HL-60 (cell line): ENCODE measurements at regions not wholly inside any gene's neighbourhood (a gene's known extent, or its start where the extent isn't known, plus 50 kb on each side); places are given as distances from the start of the nearest gene placed in this dataset.

Source experiments
- DNase-seq, 2 experiments: peaks; one replicate each; pipeline ENCODE4 v3.0.0-alpha.2; 2010 to 2020; ENCODE audit warnings: low read depth in 1 of 2, low spot score in 1 of 2
- H3K27ac ChIP-seq: fragments of 250-450 bp; sonication (Bioruptor Pico); replicated peaks from 2 replicates; pipeline ENCODE4 v1.5.1; 2020; ENCODE audit warnings: mild to moderate bottlenecking, moderate library complexity
- H3K27me3 ChIP-seq: fragments of 250-450 bp; sonication (Bioruptor Pico); 2 replicates; pipeline ENCODE4 v1.5.1; 2021; ENCODE audit warnings: mild to moderate bottlenecking, moderate library complexity; ENCODE audit not compliant: insufficient read depth, poor library complexity, severe bottlenecking
- H3K4me3 ChIP-seq: replicated peaks from 2 replicates; pipeline ENCODE4 v1.5.1; 2011; ENCODE audit warnings: mild to moderate bottlenecking, control low read depth, low read length; ENCODE audit not compliant: insufficient read depth
- GABPA ChIP-seq: IDR thresholded peaks from 2 replicates; pipeline ENCODE4 v1.6.1; 2012; ENCODE audit warnings: low read depth
- POLR2AphosphoS5 ChIP-seq: IDR thresholded peaks from 2 replicates; pipeline ENCODE4 v1.6.1; 2012; ENCODE audit warnings: low read depth
- SPI1 ChIP-seq: IDR thresholded peaks from 2 replicates; pipeline ENCODE4 v1.6.1; 2012; ENCODE audit warnings: low read depth, mild to moderate bottlenecking, borderline replicate concordance
- TF ChIP-seq, protein P1 (sequence below): IDR thresholded peaks from one replicate; pipeline ENCODE4 v1.5.1; 2011; ENCODE audit warnings: low read length, control low read depth, inconsistent platforms; ENCODE audit not compliant: insufficient read depth
- TF ChIP-seq, protein P2 (sequence below): IDR thresholded peaks from 2 replicates; pipeline ENCODE4 v1.6.1; 2012; ENCODE audit warnings: low read depth; ENCODE audit not compliant: insufficient replicate concordance

DNA sequence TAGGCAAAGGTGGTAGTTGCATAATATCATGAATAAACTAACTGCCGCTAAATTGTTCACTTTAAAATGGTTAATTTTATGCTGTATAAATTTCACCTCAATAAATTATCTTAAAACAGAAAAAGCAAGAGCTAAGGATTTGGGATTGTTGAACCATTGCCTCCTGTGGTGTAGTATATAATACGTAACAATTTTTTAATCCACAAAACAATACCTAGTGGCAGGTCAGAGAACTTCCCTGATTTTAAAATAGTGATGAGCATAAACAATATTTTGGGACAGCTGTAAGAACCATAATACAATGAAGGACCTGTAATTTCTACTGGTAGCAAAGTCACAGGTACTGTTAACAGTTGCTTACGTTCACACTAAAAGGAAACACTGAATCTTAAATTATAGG lies 161.9 kb upstream of the PRNP start:
- TF ChIP-seq POLR2AphosphoS5 = no peak
- TF ChIP-seq, protein P1, sequence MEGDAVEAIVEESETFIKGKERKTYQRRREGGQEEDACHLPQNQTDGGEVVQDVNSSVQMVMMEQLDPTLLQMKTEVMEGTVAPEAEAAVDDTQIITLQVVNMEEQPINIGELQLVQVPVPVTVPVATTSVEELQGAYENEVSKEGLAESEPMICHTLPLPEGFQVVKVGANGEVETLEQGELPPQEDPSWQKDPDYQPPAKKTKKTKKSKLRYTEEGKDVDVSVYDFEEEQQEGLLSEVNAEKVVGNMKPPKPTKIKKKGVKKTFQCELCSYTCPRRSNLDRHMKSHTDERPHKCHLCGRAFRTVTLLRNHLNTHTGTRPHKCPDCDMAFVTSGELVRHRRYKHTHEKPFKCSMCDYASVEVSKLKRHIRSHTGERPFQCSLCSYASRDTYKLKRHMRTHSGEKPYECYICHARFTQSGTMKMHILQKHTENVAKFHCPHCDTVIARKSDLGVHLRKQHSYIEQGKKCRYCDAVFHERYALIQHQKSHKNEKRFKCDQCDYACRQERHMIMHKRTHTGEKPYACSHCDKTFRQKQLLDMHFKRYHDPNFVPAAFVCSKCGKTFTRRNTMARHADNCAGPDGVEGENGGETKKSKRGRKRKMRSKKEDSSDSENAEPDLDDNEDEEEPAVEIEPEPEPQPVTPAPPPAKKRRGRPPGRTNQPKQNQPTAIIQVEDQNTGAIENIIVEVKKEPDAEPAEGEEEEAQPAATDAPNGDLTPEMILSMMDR = no peak
- TF ChIP-seq SPI1 = no peak
- TF ChIP-seq, protein P2, sequence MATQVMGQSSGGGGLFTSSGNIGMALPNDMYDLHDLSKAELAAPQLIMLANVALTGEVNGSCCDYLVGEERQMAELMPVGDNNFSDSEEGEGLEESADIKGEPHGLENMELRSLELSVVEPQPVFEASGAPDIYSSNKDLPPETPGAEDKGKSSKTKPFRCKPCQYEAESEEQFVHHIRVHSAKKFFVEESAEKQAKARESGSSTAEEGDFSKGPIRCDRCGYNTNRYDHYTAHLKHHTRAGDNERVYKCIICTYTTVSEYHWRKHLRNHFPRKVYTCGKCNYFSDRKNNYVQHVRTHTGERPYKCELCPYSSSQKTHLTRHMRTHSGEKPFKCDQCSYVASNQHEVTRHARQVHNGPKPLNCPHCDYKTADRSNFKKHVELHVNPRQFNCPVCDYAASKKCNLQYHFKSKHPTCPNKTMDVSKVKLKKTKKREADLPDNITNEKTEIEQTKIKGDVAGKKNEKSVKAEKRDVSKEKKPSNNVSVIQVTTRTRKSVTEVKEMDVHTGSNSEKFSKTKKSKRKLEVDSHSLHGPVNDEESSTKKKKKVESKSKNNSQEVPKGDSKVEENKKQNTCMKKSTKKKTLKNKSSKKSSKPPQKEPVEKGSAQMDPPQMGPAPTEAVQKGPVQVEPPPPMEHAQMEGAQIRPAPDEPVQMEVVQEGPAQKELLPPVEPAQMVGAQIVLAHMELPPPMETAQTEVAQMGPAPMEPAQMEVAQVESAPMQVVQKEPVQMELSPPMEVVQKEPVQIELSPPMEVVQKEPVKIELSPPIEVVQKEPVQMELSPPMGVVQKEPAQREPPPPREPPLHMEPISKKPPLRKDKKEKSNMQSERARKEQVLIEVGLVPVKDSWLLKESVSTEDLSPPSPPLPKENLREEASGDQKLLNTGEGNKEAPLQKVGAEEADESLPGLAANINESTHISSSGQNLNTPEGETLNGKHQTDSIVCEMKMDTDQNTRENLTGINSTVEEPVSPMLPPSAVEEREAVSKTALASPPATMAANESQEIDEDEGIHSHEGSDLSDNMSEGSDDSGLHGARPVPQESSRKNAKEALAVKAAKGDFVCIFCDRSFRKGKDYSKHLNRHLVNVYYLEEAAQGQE = no peak
- TF ChIP-seq GABPA = no peak
- Histone ChIP-seq H3K4me3 (no peak overlapping the region), H3K27ac (no peak overlapping the region), H3K27me3 (no peaks in the 10 kb centered on the region)
- DNase-seq = no peak

DNA sequence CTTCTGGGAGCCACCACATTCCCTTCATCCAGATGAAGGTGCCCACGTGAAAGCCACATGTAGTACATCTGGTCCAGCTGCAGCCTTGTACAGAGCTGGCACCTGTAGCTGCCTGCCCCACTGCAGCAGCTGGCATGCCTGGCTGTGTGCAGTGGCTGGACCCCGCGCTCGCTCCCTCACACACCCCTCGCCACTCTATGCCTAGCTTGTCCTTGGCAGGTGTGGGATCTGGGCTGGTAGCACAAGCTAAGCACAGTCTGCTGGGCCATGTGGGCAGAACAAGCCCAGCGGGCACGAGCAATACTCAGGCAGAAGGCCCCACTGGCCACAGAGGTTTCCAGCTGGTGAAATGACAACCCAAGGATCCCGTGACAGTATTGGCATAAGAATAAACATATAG lies 163.9 kb upstream of the PRNP start:
- H3K4me3 ChIP-seq = no peak overlapping the region
- no peak for TF ChIP-seq POLR2AphosphoS5
- TF ChIP-seq, protein P2 = no peak
- TF ChIP-seq GABPA = no peak
- TF ChIP-seq, protein P1 = no peak
- TF ChIP-seq SPI1 = no peak
- DNase-seq = no peak
- H3K27ac ChIP-seq = no peak overlapping the region
- H3K27me3 ChIP-seq = no peaks in the 10 kb centered on the region

DNA sequence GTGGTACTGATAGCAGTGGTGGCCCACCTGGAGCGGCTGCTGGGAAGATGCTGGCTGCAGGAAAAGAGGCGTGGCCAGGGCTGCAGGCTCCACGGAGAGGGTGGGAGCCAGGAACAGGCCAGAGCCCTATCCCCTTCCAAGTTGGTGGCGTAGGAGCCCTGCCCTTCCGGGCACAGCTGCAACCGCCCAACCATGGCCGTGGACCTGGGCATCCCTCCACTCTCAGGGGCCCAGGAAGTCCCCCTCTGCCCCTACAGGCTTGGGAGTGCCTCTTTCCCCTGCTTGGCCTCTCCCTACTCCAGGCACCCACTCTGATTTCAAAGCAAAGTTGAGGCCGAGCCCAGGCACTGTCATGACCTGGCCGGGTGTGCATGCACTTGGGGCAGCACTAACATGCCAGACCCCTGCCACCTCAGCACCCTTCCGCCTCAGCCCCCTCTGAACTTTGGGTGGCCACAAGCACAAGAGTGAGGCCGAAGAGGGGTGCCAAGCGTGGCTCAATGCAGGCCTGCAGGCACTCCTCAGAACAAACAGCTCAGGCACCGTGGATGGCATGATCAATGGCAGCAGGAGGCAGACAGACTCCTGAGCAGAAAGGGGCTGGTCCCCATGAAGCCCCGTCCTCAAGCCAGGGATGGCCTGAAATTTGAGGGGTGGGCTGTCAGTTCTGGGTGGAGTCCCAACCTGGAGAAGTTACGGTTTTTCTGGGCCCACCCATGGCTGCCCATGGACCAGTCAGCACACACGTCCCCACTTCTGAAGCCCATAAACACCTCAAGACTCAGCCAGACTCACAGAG lies 164.9 kb upstream of the PRNP start:
- DNase-seq = no peak
- Histone ChIP-seq H3K27ac (no peak overlapping the region), H3K4me3 (no peak overlapping the region), H3K27me3 (no peaks in the 10 kb centered on the region)
- TF ChIP-seq, protein P1 = no peak

DNA sequence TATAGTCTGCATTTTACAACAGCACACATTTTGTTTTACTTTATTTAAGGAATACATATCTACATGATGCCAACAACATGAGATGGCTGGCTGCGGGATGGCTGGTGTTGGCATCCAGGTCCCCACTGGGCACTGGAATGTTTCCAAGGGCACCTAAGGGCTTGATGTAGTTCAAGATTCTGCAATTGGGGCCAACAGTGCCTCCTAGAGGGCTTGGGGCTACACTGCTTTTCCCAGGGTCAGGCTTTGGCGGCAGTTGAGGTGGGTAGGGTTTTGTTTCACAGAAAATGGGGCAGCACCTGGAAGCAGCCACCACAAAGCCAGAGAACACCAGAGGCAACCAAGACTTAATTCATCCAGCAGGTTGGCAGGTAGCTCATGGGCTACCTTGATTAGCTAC lies 166.7 kb upstream of the PRNP start:
- TF ChIP-seq, protein P1 = peak; percentile 60
- TF ChIP-seq SPI1 (no peak), POLR2AphosphoS5 (no peak)
- DNase-seq = peak; percentile 22 to 54
- no peak overlapping the region for H3K27ac ChIP-seq

More for the DNA sequence above, 166.7 kb upstream of the PRNP start:
- Histone ChIP-seq H3K27me3 (peaks cover 2% of the 10 kb centered on the region), H3K4me3 (no peak overlapping the region)
